K562 (cell line): ENCODE measurements at regions not wholly inside any gene's neighbourhood (a gene's known extent, or its start where the extent isn't known, plus 50 kb on each side); places are given as distances from the start of the nearest gene placed in this dataset.

ENCODE experiments used
- ATAC-seq: fragments of 200-7000 bp; cut with Tn5 transposase; 3 replicates; pipeline ENCODE4 v1.9.1; 2020; ENCODE audit warnings: moderate library complexity
- BruUV-seq: library from RNA; stranded (reverse); fragments of 400-500 nt; replicated peaks from 2 replicates; lab custom pipeline; 2021; lab: Mats Ljungman, UMichigan
- CTCF ChIA-PET: fragments of 300-600 bp; formaldehyde crosslinking; extraction: SDS; loops from one replicate; lab custom pipeline; 2021; ENCODE audit warnings: low intra/inter-chr PET ratio; lab: Yijun Ruan, JAX
- POLR2A ChIA-PET: fragments of 300-600, 350-650 bp; sonication (Branson Sonifier 250); formaldehyde crosslinking; extraction: SDS; loops from one replicate; lab custom pipeline; 2021; ENCODE audit warnings: antibody characterized with exemption, inconsistent platforms; lab: Yijun Ruan, JAX
- DNase-seq, 4 experiments: peaks; one replicate each; pipeline versions ENCODE4 v3.0.0 to v3.0.0-alpha.2; 2011 to 2018; ENCODE audit warnings: low spot score in 3 of 4, mixed read lengths in 3 of 4; ENCODE audit errors: extremely low read depth in 1 of 4
- FAIRE-seq: peaks from 2 replicates; lab custom pipeline; 2011; peaks lifted over from hg19 to GRCh38; lab: Jason Lieb, UNC
- H2AFZ ChIP-seq: 2 replicates; pipeline ENCODE4 v1.6.0; 2011; ENCODE audit warnings: low read depth, low read length, control low read depth, inconsistent platforms
- H3K27ac ChIP-seq: fragments of 200-600 bp; 3 replicates; pipeline ENCODE4 v1.8.0; 2011; ENCODE audit warnings: low read depth, mild to moderate bottlenecking, control low read depth, inconsistent platforms, low read length, moderate library complexity, mixed read lengths; ENCODE audit errors: extremely low read depth
- H3K27me3 ChIP-seq, 2 experiments: fragments of 300-600 bp in 1 of 2; 2 replicates in 1 of 2; 3 replicates in 1 of 2; pipeline versions ENCODE4 v1.6.0 to v1.8.0; 2011; ENCODE audit warnings: inconsistent platforms in 2 of 2, low read length in 2 of 2, mild to moderate bottlenecking in 1 of 2, mixed read lengths in 1 of 2, moderate library complexity in 1 of 2; ENCODE audit not compliant: control insufficient read depth in 2 of 2, insufficient read depth in 2 of 2
- H3K36me3 ChIP-seq: fragments of 300-600 bp; 3 replicates; pipeline ENCODE4 v1.8.0; 2011; ENCODE audit warnings: mild to moderate bottlenecking, low read length, inconsistent platforms; ENCODE audit not compliant: control insufficient read depth, insufficient read depth
- H3K4me1 ChIP-seq, 2 experiments: fragments of 200-600 bp in 1 of 2; replicated peaks in 1 of 2; 2 replicates in 1 of 2; 3 replicates in 1 of 2; pipeline versions ENCODE4 v1.5.1 to v1.8.0; 2011; ENCODE audit warnings: inconsistent platforms in 2 of 2, low read length in 2 of 2, mild to moderate bottlenecking in 1 of 2, mixed read lengths in 1 of 2, moderate library complexity in 1 of 2; ENCODE audit not compliant: control insufficient read depth in 2 of 2, insufficient read depth in 2 of 2
- H3K4me2 ChIP-seq: 2 replicates; pipeline ENCODE4 v1.6.1; 2011; ENCODE audit warnings: low read length, control low read depth, inconsistent platforms, mixed read lengths; ENCODE audit not compliant: insufficient read depth
- H3K4me3 ChIP-seq: fragments of 200-600 bp; sonication (generic), shearing (Covaris generic); 2 replicates; pipeline ENCODE4 v1.5.1; 2016; ENCODE audit warnings: control low read depth, inconsistent platforms
- H3K79me2 ChIP-seq: fragments of 200-600 bp; 3 replicates; pipeline ENCODE4 v1.8.0; 2011; ENCODE audit warnings: low read length, inconsistent platforms; ENCODE audit not compliant: control insufficient read depth, insufficient read depth
- H3K9ac ChIP-seq, 2 experiments: 2 replicates each; pipeline versions ENCODE4 v1.6.0 to v1.6.1; 2011; ENCODE audit warnings: low read depth in 2 of 2, low read length in 2 of 2, control low read depth in 1 of 2, inconsistent platforms in 1 of 2, mild to moderate bottlenecking in 1 of 2, mixed read lengths in 1 of 2; ENCODE audit not compliant: insufficient read depth in 1 of 2
- H3K9me1 ChIP-seq: one replicate; pipeline ENCODE4 v1.6.0; 2011; ENCODE audit warnings: inconsistent platforms, mild to moderate bottlenecking, low read length, moderate library complexity; ENCODE audit not compliant: control insufficient read depth, insufficient read depth
- H3K9me3 ChIP-seq: replicated peaks from 2 replicates; pipeline ENCODE4 v1.5.1; 2011; ENCODE audit warnings: low read depth, low read length, inconsistent platforms; ENCODE audit not compliant: control insufficient read depth, insufficient read depth
- H4K20me1 ChIP-seq: replicated peaks from 2 replicates; pipeline ENCODE4 v1.6.1; 2011; ENCODE audit warnings: low read length, inconsistent platforms, mixed read lengths; ENCODE audit not compliant: control insufficient read depth, insufficient read depth
- BCOR ChIP-seq: fragments of 450-650 bp; IDR thresholded peaks from 2 replicates; pipeline ENCODE4 v1.6.1; 2016
- BDP1 ChIP-seq: IDR thresholded peaks from 3 replicates; pipeline ENCODE4 v1.6.1; 2011; ENCODE audit not compliant: insufficient read length, insufficient read depth
- FOS ChIP-seq: IDR thresholded peaks from 3 replicates; pipeline ENCODE4 v1.6.1; 2011; ENCODE audit not compliant: insufficient read length; ENCODE audit errors: extremely low read depth
- GABPB1 ChIP-seq: sonication (generic); formaldehyde crosslinking; IDR thresholded peaks from 2 replicates; pipeline ENCODE4 v1.8.0; 2022; ENCODE audit warnings: mild to moderate bottlenecking, missing genetic modification reagents
- ILF3 ChIP-seq: fragments of 450-650 bp; IDR thresholded peaks from 2 replicates; pipeline ENCODE4 v1.6.1; 2018; ENCODE audit warnings: antibody characterized with exemption, mild to moderate bottlenecking, moderate library complexity, borderline replicate concordance
- MXI1 ChIP-seq: IDR thresholded peaks from 2 replicates; pipeline ENCODE4 v1.6.1; 2011; ENCODE audit warnings: low read depth, mild to moderate bottlenecking, improper control_type of control experiment, low read length
- SAFB2 ChIP-seq: fragments of 200-400 bp; formaldehyde crosslinking; IDR thresholded peaks from 2 replicates; pipeline ENCODE4 v1.6.1; 2018; ENCODE audit warnings: borderline replicate concordance, low read length, low read depth, moderate library complexity; ENCODE audit not compliant: severe bottlenecking
- SIX5 ChIP-seq, 2 experiments: IDR thresholded peaks; 2 replicates each; pipeline ENCODE4 v1.6.1; 2011; ENCODE audit warnings: low read length in 2 of 2, borderline replicate concordance in 1 of 2, low read depth in 1 of 2, mild to moderate bottlenecking in 1 of 2, moderate library complexity in 1 of 2; ENCODE audit not compliant: insufficient read depth in 1 of 2
- SREBF1 ChIP-seq: fragments of 150-350 bp; IDR thresholded peaks from 2 replicates; pipeline ENCODE4 v1.6.1; 2014; ENCODE audit warnings: antibody characterized with exemption, low read depth, low read length, borderline replicate concordance
- ZBTB49 ChIP-seq: sonication (generic); formaldehyde crosslinking; IDR thresholded peaks from 2 replicates; pipeline ENCODE4 v1.8.0; 2022; ENCODE audit warnings: missing genetic modification reagents, mild to moderate bottlenecking, borderline replicate concordance
- ZKSCAN1 ChIP-seq: fragments of 150-350 bp; IDR thresholded peaks from 2 replicates; pipeline ENCODE4 v1.6.1; 2016; ENCODE audit warnings: low read depth, low read length
- ZNF184 ChIP-seq: sonication (generic); formaldehyde crosslinking; IDR thresholded peaks from 2 replicates; pipeline ENCODE4 v1.5.0; 2020; ENCODE audit warnings: missing genetic modification reagents
- ZNF217 ChIP-seq: sonication (generic); formaldehyde crosslinking; IDR thresholded peaks from 2 replicates; pipeline ENCODE4 v1.8.0; 2022; ENCODE audit warnings: mild to moderate bottlenecking, missing genetic modification reagents
- ZNF232 ChIP-seq: sonication (generic); formaldehyde crosslinking; IDR thresholded peaks from 2 replicates; pipeline ENCODE4 v1.8.0; 2022; ENCODE audit warnings: mild to moderate bottlenecking, missing genetic modification reagents
- ZNF282 ChIP-seq: sonication (generic); formaldehyde crosslinking; IDR thresholded peaks from 2 replicates; pipeline ENCODE4 v1.8.1; 2023; ENCODE audit warnings: missing genetic modification reagents
- WGBS: fragments of 100-300 bp; shearing (Covaris generic); methylation state at CpG from one replicate; pipeline ENCODE4 v1.1.6; 2016; ENCODE audit warnings: low coverage, mixed read lengths; ENCODE audit not compliant: insufficient coverage; ENCODE audit errors: missing lambda C conversion rate; 5-methylcytosine and 5-hydroxymethylcytosine counted together
- in situ Hi-C: fragments of 300-500 bp; cut with MboI; formaldehyde crosslinking; loops from 4 replicates; pipeline ENCODE4 v1.15.0; 2018; ENCODE audit warnings: inconsistent platforms, mixed read lengths
- intact Hi-C: fragments of 100-400 bp; cut with micrococcal nuclease; formaldehyde crosslinking; loops from 2 replicates; pipeline ENCODE4 v1.14.2; 2022

- TF ChIP-seq MXI1 (no peak), GABPB1 (CRISPR knock-in tag) (no peak), ZNF232 (CRISPR knock-in tag) (no peak), ZNF282 (CRISPR knock-in tag) (no peak), FOS (no peak), SIX5 (IDR thresholded peaks at IDR 0.05; ENCODE audit: borderline replicate concordance in 1 of 2, insufficient read depth in 1 of 2, low read depth in 1 of 2, low read length in 2 of 2) (no peak), ILF3 (no peak), ZBTB49 (CRISPR knock-in tag) (no peak), SREBF1 (no peak), SAFB2 (no peak), BCOR (no peak), ZKSCAN1 (no peak), BDP1 (no peak), ZNF184 (CRISPR knock-in tag) (no peak), ZNF217 (no peak)
- Histone ChIP-seq H4K20me1 (no peaks in the 10 kb centered on the region), H3K27me3 (no peaks in the 10 kb centered on the region; a peak in 1 of 5 replicates), H2AFZ (no peak overlapping the region), H3K9me1 (no peaks in the 10 kb centered on the region), H3K79me2 (no peaks in the 10 kb centered on the region), H3K36me3 (no peaks in the 10 kb centered on the region), H3K9ac (no peak overlapping the region), H3K4me1 (no peaks in the 10 kb centered on the region), H3K4me3 (no peak overlapping the region), H3K4me2 (no peak overlapping the region), H3K9me3 (no peaks in the 10 kb centered on the region), H3K27ac (no peak overlapping the region)
- DNase-seq (no peak), FAIRE-seq (no peak), ATAC-seq (no peak)
- POLR2A ChIA-PET: interaction anchor here (0.7 kb wide), 1 partner anchor 19 kb away, joined by 3 read pairs; no protein-coding TSS in a partner anchor
- in situ Hi-C loops (no loop called here), intact Hi-C loops (no loop called here)
- CTCF ChIA-PET: no interaction called here
- no TSS peak for BruUV-seq
- 35% methylated on average over 19 of the region's 40 CpGs for WGBS
These were observed 139.0 kb downstream of the ZDHHC20 start for GRCh38 chr13:21319869-21320641.
